CD4-positive, alpha-beta T cell treated with Interleukin-2 at 100 ng/mL for 4 hours (primary cell): ENCODE measurements at regions not wholly inside any gene's neighbourhood (a gene's known extent, or its start where the extent isn't known, plus 50 kb on each side); places are given as distances from the start of the nearest gene placed in this dataset.

ENCODE experiments used
- DNase-seq: peaks from one replicate; pipeline ENCODE4 v3.0.0-alpha.2; 2020; ENCODE audit warnings: low spot score

DNA sequence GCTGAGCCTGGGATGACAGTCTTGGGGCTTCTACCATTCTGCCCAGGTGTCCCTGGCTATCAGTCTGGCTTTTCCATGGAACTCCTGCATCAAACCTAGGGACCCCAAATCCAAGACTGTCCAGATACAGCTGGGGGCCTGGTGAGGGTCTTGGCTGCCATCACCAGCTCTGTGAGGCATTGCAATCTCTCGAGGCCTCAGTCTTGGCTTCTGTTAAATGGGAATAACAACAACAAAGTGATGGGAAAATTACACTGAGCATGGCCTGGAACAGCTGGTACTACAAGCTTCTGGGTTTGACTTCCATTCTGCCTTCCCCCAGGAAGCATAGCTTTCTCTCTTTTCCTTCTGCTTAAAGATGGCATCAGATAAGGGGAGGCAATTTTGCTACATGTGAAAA, 50.0 kb upstream of the LCTL start:
- no peak for DNase-seq

GRCh38 chr15:66617137-66618090, 51.6 kb upstream of the LCTL start:
- DNase-seq, result peak; percentile 5

- DNase-seq, result peak; percentile 24
Observed at GRCh38 chr15:66619152-66619903, 53.5 kb upstream of the LCTL start.

GRCh38 chr15:66620341-66620740, 54.5 kb upstream of the LCTL start:
- no peak for DNase-seq

DNA sequence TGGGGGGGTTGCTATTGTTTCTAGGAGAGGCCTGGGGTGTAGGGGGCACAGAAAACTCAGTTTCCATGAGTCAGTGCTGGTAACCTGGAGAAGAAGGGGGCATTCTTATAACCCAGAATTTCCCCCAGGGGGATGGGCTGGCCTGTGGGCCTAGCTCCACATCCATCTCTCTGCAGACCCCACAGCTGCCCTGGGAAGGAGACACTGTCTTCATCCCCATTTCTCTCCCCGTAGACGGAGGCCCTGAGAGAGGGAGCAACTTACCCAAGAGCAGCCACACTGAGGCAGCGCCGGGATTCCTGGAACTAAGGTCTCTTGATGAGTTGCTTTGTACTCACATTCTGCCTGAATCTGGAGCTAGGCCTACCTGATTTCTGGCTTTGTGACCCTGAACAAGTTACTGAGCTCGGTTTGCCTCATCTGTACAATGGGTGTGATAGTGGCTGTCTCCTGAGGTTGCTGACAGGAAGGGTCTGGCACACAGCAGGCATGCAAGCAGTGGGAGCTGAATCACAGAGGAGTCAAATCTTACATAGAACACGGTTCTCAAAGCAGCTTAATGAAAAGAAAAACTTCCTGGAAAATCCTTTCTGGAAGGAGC, 55.0 kb upstream of the LCTL start:
- DNase-seq, result no peak

- no peak for DNase-seq
Observed at GRCh38 chr15:66621491-66622467, 56.0 kb upstream of the LCTL start.

- DNase-seq, result no peak
Observed at GRCh38 chr15:66622591-66623022, 56.8 kb upstream of the LCTL start.

GRCh38 chr15:66623801-66624453, 58.1 kb upstream of the LCTL start:
- no peak for DNase-seq

DNA sequence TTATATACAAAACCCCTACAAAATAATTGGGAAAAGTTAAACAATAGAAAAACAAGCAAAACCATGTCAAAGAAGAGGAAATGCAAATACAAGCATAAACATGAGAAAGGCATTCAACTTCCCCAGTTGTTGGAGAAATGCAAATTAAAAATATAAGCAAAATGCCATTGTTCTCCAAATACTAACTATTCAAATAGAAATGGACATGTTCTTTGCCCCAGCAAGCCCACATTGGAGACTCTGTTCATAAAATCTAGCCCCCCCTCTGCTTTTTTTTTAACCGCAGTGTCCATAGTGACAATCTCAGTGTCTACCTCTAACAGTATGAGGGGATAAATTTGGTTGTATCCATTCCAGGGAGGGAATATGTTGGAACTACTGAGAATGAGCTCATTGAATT, 59.7 kb upstream of the LCTL start:
- no peak for DNase-seq

DNA sequence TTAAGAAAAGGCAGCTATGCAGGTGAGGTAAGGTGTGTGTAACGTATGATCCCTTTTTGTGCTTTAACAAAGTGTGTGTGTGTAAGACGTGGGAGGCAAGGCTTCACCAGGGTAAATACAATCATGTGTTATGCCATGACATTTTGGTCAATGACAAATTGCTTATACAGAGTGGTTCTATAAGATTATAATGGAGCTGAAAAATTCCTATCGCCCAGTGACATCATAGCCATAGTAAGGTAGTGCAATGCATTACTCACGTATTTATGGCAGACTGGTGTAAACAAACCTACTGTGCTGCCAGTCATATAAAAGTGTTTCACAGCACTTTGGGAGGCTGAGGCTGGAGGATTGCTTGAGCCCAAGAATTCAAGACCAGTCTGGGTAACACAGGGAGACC, 60.2 kb upstream of the LCTL start:
- DNase-seq, result no peak

DNA sequence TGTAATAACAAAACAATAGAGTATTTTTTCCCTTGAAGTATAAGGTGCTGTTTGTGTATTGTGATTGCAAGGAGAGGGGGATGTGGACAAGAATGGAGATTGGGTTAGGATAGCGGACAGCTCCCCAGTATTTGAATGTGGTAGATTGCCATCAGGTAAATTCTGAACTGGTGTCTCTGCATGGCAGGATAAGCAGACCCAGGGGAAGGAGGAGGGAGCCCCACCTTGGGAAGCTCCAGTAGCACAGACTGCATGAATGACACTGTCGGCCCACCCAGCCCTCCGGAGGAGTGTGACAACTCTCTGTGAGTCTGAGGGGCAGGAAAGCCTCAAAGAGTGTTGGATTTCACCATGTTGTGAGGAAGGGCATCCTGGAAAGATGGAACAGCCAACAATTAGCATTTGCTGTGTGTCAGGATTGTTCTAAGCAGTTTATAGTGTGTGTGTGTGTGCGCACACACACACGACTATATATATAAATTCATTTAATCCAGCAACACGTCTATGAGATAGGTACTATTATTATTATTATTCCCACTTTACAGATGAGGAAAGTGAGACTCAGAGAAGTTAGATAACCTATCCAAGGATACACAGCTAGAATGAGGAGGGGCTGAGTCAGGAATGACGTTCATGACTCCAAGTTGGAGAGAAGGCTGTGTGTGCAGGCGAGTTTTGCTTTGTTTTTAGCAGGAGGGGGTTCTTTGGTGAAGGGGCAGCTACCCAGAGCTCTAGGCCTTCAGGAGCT, 63.4 kb upstream of the LCTL start:
- no peak for DNase-seq

DNA sequence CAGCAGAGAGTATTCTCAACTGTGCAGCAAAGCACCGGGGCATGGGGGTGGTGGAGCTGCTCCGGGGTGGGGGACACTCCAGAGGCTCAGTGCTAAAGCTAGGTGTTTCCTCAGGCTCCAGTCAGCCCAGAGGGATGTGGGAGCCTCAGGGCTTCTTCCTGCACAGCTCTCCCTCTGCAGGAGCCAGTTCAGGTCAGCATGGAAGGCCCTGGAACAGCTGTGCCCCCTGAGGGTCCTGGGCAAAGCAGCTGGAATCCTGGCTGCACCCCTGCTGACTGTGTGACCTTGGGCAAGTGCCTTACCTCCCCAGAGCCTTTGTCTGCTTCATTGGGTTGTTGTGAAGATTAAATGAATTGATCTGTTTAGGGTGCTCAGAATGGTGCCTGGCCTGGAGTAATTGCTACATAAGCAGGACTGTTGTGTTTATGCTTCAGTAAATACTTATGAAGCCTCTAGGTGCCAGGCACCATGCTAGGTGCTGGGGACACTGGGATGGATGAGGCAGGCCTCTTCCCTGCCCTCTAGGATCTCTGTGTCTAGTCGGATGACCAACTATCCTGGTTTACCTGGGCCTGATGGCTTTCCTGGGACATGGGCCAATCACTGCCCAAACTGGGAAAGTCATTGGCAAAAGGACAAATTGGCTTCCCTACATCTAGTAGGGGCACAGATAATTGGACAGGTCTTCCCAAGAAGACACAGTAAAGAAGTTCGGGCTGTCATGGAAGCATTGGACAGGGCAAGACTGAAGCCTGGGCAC, 64.2 kb upstream of the LCTL start:
- no peak for DNase-seq

DNA sequence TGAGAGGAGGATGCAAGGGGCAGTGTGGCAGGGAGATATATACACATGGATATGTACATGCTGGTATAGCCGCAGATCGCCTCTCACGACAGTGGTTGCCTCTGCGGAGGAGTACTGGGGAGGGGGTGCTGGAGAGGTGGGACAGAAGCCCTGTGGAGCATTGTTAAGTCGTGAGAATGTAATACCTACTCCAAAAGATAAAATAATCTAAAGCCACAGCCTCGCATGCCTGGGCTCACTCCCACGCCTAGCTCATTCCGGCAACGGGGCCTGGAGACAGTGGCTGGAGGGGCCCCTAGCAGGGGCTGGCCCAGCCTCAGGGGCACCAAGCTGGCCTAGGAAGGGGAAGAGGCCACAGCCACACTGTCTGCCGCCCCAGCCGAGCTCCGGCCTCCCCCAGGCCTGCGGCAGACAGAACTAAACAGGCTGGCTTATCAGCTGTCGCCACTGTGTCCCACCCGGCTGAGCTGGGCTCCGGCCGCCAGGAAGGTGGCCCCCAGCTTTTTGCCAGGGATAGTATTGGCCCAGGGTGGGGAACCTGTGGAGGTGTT, 65.1 kb upstream of the LCTL start:
- no peak for DNase-seq

DNA sequence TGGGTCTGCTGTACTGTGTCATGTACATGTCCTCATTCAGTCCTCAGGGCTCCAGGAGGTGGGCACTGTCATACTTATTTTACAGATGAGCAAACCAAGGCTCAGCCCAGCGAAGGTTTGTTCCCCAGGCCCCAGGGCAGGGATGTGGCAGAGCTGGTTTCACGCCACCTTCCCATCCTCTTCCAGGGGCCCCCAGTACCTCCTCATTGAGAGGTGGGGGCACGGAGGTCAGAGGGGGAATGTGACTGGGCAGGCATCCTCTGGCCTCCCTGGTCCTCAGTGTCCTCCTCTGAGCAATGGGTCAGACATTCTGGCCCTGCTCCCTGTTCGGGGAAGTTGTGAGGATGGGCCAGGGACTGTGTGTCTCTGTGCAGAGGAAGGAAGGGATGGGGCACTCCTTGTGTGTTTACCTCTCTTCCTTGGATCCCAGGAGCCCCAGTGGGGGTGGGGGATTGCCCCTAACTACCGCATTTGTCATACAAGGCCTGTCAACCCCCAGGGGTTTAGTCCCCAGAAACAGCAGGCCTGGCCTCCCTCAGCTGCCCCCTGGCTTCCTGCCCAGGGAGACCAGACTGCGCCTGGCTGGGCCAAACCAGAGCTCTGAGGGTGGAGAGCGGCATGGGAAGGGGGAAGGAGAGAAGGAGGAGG, 65.9 kb upstream of the LCTL start:
- DNase-seq, result no peak

GRCh38 chr15:66633041-66633937, 67.5 kb upstream of the LCTL start:
- no peak for DNase-seq

GRCh38 chr15:66633938-66634250, 68.1 kb upstream of the LCTL start:
- no peak for DNase-seq

DNA sequence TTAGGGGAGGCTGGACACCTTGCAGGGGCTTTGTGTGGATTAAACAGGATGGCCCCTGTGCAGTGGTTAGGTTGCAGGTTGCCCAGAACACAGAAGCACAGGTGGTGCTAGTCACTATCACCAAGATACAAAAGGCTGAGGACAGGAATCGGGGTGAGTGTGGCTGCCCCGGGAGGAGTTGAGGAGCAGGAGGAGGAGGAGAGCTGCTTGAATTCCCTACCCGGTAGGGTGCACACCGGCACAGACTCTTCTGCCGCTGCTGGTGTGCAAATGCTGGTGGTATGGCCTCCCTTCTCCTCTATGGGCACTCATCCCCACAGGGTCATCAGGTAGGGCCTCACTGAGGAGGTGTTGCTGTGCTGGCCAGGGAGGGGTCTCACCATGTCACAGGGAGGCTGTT, 67.5 kb upstream of the SMAD6 start:
- DNase-seq, result no peak

GRCh38 chr15:66635006-66635405, 67.0 kb upstream of the SMAD6 start:
- DNase-seq, result no peak
